Pancreas (tissue), 10 donors: ENCODE measurements at regions not wholly inside any gene's neighbourhood (a gene's known extent, or its start where the extent isn't known, plus 50 kb on each side); places are given as distances from the start of the nearest gene placed in this dataset.
"Not testable (repeated sequence)": the region's sequence is repeated elsewhere in the genome, so short reads cannot be mapped to it uniquely, and the experiment has no call there.

Experiments used
- ATAC-seq, 4 donors: fragments of 200-7000 bp; cut with Tn5 transposase; one replicate each; pipeline versions ENCODE4 v1.8.0 to v1.9.1; 2020; ENCODE audit warnings: mild to moderate bottlenecking in 4 of 4, moderate library complexity in 4 of 4
- DNase-seq, 6 donors: peaks; one replicate each; pipeline ENCODE4 v3.0.0-alpha.2; 2020
- FAIRE-seq: peaks from 2 replicates; lab custom pipeline; 2012; peaks lifted over from hg19 to GRCh38; lab: Jason Lieb, UNC
- H3K27ac ChIP-seq, 4 donors: fragments of 200-600 bp; sonication (generic); 1 replicate in 3 of 4; 2 replicates in 1 of 4; pipeline versions ENCODE4 v1.5.0 to v1.8.0; 2020
- H3K27me3 ChIP-seq, 4 donors: fragments of 200-600 bp; one replicate each; pipeline ENCODE4 v1.8.0; 2021
- H3K36me3 ChIP-seq, 3 donors: fragments of 200-600 bp; sonication (generic) in 1 of 3; one replicate each; pipeline versions ENCODE4 v1.5.0 to v1.8.0; 2020 to 2021
- H3K4me1 ChIP-seq, 3 donors: fragments of 200-600 bp; one replicate each; pipeline ENCODE4 v1.8.0; 2021
- H3K4me3 ChIP-seq, 4 donors: fragments of 200-600 bp; sonication (generic) in 2 of 4; one replicate each; pipeline versions ENCODE4 v1.5.0 to v1.8.0; 2020 to 2021
- H3K9me3 ChIP-seq, 4 donors: fragments of 200-600 bp; one replicate each; pipeline ENCODE4 v1.8.0; 2021
- WGBS, 2 donors: extraction: QIAGEN DNeasy Blood & Tissue Kit; methylation state at CpG; one replicate each; pipeline ENCODE4 v1.1.7; 2013; 5-methylcytosine and 5-hydroxymethylcytosine counted together
- intact Hi-C, 3 donors: fragments of 100-400 bp; cut with DNase I; formaldehyde crosslinking; loops; one replicate each; pipeline versions ENCODE4 v1.11.1 to v1.14.2; 2022
- TF ChIP-seq, protein P1 (sequence below), 4 donors: fragments of 200-600 bp; sonication (generic) in 3 of 4; IDR thresholded peaks; one replicate each; pipeline versions ENCODE4 v1.5.0 to v1.8.0; 2021; ENCODE audit warnings: antibody characterized with exemption in 4 of 4
- donor health status: healthy with polysubstance abuse.
- donor health status: DM: no; HTN: no; CAD: no; lungs with moderate emphysema.
- donor health status: DM: no; HTN: no; CAD: no.
- donor health status: control.
- donor health status: control.
- donor health status: Bipolar disorder and iron deficiency.
- donor health status: DM: yes; HTN: yes; CAD: no.
- donor health status: DM: no; HTN: no; CAD: no.
- donor health status: DM: no; HTN: no; CAD: no.
- donor health status: DM: yes; HTN: yes; CAD: no.

DNA sequence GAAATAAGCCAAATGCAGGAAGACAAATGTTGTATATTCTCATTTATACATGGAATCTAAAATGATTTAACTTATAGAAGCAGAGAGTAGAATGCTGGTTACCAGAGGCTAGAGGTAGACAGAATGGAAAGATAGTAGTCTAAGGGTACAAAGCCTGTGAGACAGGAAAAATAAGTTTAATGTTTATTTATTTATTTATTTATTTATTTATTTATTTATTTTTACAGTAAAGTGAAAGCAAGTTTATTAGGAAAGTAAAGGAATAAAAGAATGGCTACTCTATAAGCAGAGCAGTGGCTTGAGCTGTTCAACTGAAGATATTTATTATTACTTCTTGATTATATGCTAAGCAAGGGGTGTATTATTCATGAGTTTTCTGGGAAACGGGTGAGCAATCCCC, 203.2 kb downstream of the LAS1L start:
- Histone ChIP-seq H3K4me3 (no peak overlapping the region), H3K36me3 (no peaks in the 10 kb centered on the region), H3K4me1 (no peaks in the 10 kb centered on the region), H3K9me3 (no peaks in the 10 kb centered on the region), H3K27me3 (no peaks in the 10 kb centered on the region), H3K27ac (no peak overlapping the region)
- TF ChIP-seq, protein P1, sequence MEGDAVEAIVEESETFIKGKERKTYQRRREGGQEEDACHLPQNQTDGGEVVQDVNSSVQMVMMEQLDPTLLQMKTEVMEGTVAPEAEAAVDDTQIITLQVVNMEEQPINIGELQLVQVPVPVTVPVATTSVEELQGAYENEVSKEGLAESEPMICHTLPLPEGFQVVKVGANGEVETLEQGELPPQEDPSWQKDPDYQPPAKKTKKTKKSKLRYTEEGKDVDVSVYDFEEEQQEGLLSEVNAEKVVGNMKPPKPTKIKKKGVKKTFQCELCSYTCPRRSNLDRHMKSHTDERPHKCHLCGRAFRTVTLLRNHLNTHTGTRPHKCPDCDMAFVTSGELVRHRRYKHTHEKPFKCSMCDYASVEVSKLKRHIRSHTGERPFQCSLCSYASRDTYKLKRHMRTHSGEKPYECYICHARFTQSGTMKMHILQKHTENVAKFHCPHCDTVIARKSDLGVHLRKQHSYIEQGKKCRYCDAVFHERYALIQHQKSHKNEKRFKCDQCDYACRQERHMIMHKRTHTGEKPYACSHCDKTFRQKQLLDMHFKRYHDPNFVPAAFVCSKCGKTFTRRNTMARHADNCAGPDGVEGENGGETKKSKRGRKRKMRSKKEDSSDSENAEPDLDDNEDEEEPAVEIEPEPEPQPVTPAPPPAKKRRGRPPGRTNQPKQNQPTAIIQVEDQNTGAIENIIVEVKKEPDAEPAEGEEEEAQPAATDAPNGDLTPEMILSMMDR (IDR thresholded peaks at IDR 0.05): no peak
- 50% methylated on average over 1 of the region's 1 CpG for WGBS, 2 donors
- FAIRE-seq: no peak
- no peak for ATAC-seq
- intact Hi-C loops: no loop called here
- no peak for DNase-seq

DNA sequence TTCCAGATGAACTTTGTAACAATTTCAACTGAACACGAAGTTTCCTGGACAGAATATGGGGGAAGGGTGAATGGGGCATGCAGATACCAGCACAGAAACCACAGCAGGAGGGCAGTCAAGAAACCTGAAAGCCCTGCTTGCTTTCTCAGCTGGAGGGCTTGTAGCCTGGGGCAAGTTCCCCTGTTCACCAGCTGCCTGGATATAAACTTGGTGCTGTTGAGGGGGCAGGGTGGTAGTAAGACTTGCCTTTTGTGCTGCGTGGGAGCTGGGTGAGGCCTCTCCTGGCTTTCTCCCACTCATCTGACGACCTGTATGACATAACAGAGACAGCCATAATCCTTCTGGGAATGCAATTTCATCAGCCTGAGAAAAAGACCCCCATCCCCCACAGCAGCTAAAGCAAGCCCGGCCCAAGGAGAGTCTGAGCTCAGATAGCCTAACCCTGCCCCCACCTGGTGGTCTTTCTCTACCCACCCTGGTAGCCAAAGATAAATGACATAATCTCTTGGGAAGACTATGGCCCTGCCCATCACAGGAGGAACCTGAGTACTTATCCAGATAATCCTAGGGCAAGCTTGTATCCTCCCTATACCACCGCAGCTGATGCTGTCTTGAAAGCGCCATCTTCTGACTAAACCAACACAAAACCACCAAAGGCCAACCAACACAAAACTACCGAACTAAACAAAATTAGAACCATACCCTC, 234.3 kb downstream of the LAS1L start:
- H3K9me3 ChIP-seq: peaks cover 0 to 13% (median 0%) of the 10 kb centered on the region in 4 donors
- 19 to 29% methylated on average over 7 of the region's 7 CpGs for WGBS, 2 donors
- H3K4me1 ChIP-seq: no peaks in the 10 kb centered on the region
- ATAC-seq: no peak
- FAIRE-seq: no peak
- no peak overlapping the region for H3K4me3 ChIP-seq
- H3K27ac ChIP-seq: no peak overlapping the region
- TF ChIP-seq, protein P1 (IDR thresholded peaks at IDR 0.05): no peak
- no peaks in the 10 kb centered on the region for H3K36me3 ChIP-seq
- no peak for DNase-seq
- H3K27me3 ChIP-seq: no peaks in the 10 kb centered on the region
- intact Hi-C loops: no loop called here

DNA sequence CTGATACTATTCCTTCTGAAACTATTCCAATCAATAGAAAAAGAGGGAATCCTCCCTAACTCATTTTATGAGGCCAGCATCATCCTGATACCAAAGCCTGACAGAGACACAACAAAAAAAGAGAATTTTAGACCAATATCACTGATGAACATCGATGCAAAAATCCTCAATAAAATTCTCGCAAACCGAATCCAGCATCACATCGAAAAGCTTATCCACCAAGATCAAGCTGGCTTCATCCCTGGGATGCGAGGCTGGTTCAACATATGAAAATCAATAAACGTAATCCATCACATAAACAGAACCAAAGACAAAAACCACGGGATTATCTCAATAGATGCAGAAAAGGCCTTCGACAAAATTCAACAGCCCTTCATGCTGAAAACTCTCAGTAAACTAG, 251.7 kb downstream of the LAS1L start:
- WGBS, 2 donors: 81 to 83% methylated on average over 8 of the region's 8 CpGs

GRCh38 chrX:65273152-65273551, 261.4 kb downstream of the LAS1L start:
- peaks cover 0 to 3% (median 0%) of the 10 kb centered on the region in 4 donors for H3K9me3 ChIP-seq
- H3K27ac ChIP-seq: no peak overlapping the region
- intact Hi-C loops: no loop called here
- no peaks in the 10 kb centered on the region for H3K36me3 ChIP-seq
- H3K27me3 ChIP-seq: no peaks in the 10 kb centered on the region
- DNase-seq (no peak), ATAC-seq (no peak), FAIRE-seq (no peak)
- no peaks in the 10 kb centered on the region for H3K4me1 ChIP-seq
- TF ChIP-seq, protein P1 (IDR thresholded peaks at IDR 0.05): no peak
- no peak overlapping the region for H3K4me3 ChIP-seq

More for the DNA sequence above, 251.7 kb downstream of the LAS1L start:
- DNase-seq, H3K27ac ChIP-seq, intact Hi-C loops, H3K27me3 ChIP-seq, FAIRE-seq, H3K4me1 ChIP-seq, H3K4me3 ChIP-seq, H3K36me3 ChIP-seq, ATAC-seq, H3K9me3 ChIP-seq: not testable (repeated sequence)

GRCh38 chrX:65266482-65266881, 268.1 kb downstream of the LAS1L start:
- no peak overlapping the region for H3K27ac ChIP-seq
- WGBS, 2 donors: 58 to 61% methylated on average over 2 of the region's 2 CpGs
- no peaks in the 10 kb centered on the region for H3K4me1 ChIP-seq
- DNase-seq (no peak), FAIRE-seq (no peak), ATAC-seq (no peak)
- H3K36me3 ChIP-seq: no peaks in the 10 kb centered on the region
- TF ChIP-seq, protein P1 (IDR thresholded peaks at IDR 0.05): no peak
- H3K9me3 ChIP-seq: no peaks in the 10 kb centered on the region
- intact Hi-C loops: no loop called here
- H3K4me3 ChIP-seq: no peak overlapping the region
- no peaks in the 10 kb centered on the region for H3K27me3 ChIP-seq
